ENCODE measurements at regions not wholly inside any gene's neighbourhood (a gene's known extent, or its start where the extent isn't known, plus 50 kb on each side); places are given as distances from the start of the nearest gene placed in this dataset.

GRCh38 chr12:114958538-114958937 lies 274.6 kb upstream of the TBX3 start:
- H3K27ac Mint-ChIP-seq: no peak overlapping the region
- H3K36me3 Mint-ChIP-seq: no peaks in the 10 kb centered on the region
- DNase-seq: no peak
- no peaks in the 10 kb centered on the region for H3K4me1 Mint-ChIP-seq
- H3K27me3 Mint-ChIP-seq: peaks cover 3% of the 10 kb centered on the region
- H3K4me3 Mint-ChIP-seq: no peak overlapping the region
- H3K9me3 Mint-ChIP-seq: no peaks in the 10 kb centered on the region

- Mint-ChIP-seq H3K27ac (no peak overlapping the region), H3K9me3 (no peaks in the 10 kb centered on the region), H3K4me3 (no peak overlapping the region), H3K36me3 (no peaks in the 10 kb centered on the region), H3K4me1 (no peaks in the 10 kb centered on the region), H3K27me3 (peaks cover 3% of the 10 kb centered on the region)
- DNase-seq: no peak
These were observed 273.2 kb upstream of the TBX3 start for GRCh38 chr12:114957225-114957624.

GRCh38 chr12:114955414-114956014 lies 271.5 kb upstream of the TBX3 start:
- H3K4me1 Mint-ChIP-seq: no peaks in the 10 kb centered on the region
- no peak overlapping the region for H3K4me3 Mint-ChIP-seq
- H3K27me3 Mint-ChIP-seq: peaks cover 3% of the 10 kb centered on the region
- H3K36me3 Mint-ChIP-seq: no peaks in the 10 kb centered on the region
- H3K27ac Mint-ChIP-seq: no peak overlapping the region
- no peak for DNase-seq
- H3K9me3 Mint-ChIP-seq: no peaks in the 10 kb centered on the region

- H3K27ac Mint-ChIP-seq: no peak overlapping the region
- no peaks in the 10 kb centered on the region for H3K4me1 Mint-ChIP-seq
- H3K36me3 Mint-ChIP-seq: no peaks in the 10 kb centered on the region
- no peak for DNase-seq
- H3K4me3 Mint-ChIP-seq: no peak overlapping the region
- no peaks in the 10 kb centered on the region for H3K9me3 Mint-ChIP-seq
- peaks cover 3% of the 10 kb centered on the region for H3K27me3 Mint-ChIP-seq
These were observed 270.6 kb upstream of the TBX3 start for GRCh38 chr12:114954511-114955055.

- H3K9me3 Mint-ChIP-seq: no peaks in the 10 kb centered on the region
- no peak overlapping the region for H3K4me3 Mint-ChIP-seq
- peaks cover 3% of the 10 kb centered on the region for H3K27me3 Mint-ChIP-seq
- no peaks in the 10 kb centered on the region for H3K4me1 Mint-ChIP-seq
- DNase-seq: no peak
- no peak overlapping the region for H3K27ac Mint-ChIP-seq
- no peaks in the 10 kb centered on the region for H3K36me3 Mint-ChIP-seq
These were observed 268.7 kb upstream of the TBX3 start for GRCh38 chr12:114952573-114953271.

- no peaks in the 10 kb centered on the region for H3K36me3 Mint-ChIP-seq
- H3K4me3 Mint-ChIP-seq: no peak overlapping the region
- no peaks in the 10 kb centered on the region for H3K9me3 Mint-ChIP-seq
- no peak overlapping the region for H3K27ac Mint-ChIP-seq
- H3K4me1 Mint-ChIP-seq: no peaks in the 10 kb centered on the region
- no peak for DNase-seq
- H3K27me3 Mint-ChIP-seq: no peaks in the 10 kb centered on the region
These were observed 265.3 kb upstream of the TBX3 start for GRCh38 chr12:114949058-114949820.

GRCh38 chr12:114945351-114945750 lies 261.4 kb upstream of the TBX3 start:
- Mint-ChIP-seq H3K36me3 (no peaks in the 10 kb centered on the region), H3K9me3 (peaks cover 4% of the 10 kb centered on the region), H3K27ac (no peak overlapping the region), H3K4me3 (no peak overlapping the region), H3K27me3 (peaks cover 8% of the 10 kb centered on the region), H3K4me1 (no peaks in the 10 kb centered on the region)
- DNase-seq: no peak

GRCh38 chr12:114944736-114945135 lies 260.8 kb upstream of the TBX3 start:
- H3K4me1 Mint-ChIP-seq: no peaks in the 10 kb centered on the region
- H3K27ac Mint-ChIP-seq: no peak overlapping the region
- H3K36me3 Mint-ChIP-seq: no peaks in the 10 kb centered on the region
- peaks cover 7% of the 10 kb centered on the region for H3K9me3 Mint-ChIP-seq
- DNase-seq: no peak
- H3K4me3 Mint-ChIP-seq: no peak overlapping the region
- H3K27me3 Mint-ChIP-seq: peaks cover 8% of the 10 kb centered on the region

- Mint-ChIP-seq H3K9me3 (peaks cover 7% of the 10 kb centered on the region), H3K27me3 (peaks cover 8% of the 10 kb centered on the region), H3K4me3 (no peak overlapping the region), H3K36me3 (no peaks in the 10 kb centered on the region), H3K4me1 (no peaks in the 10 kb centered on the region), H3K27ac (no peak overlapping the region)
- DNase-seq: no peak
These were observed 259.6 kb upstream of the TBX3 start for GRCh38 chr12:114943601-114944000.

GRCh38 chr12:114938487-114939210 lies 254.7 kb upstream of the TBX3 start:
- H3K4me3 Mint-ChIP-seq: no peak overlapping the region
- no peak overlapping the region for H3K27ac Mint-ChIP-seq
- no peak for DNase-seq
- no peaks in the 10 kb centered on the region for H3K4me1 Mint-ChIP-seq
- H3K36me3 Mint-ChIP-seq: no peaks in the 10 kb centered on the region
- H3K9me3 Mint-ChIP-seq: peaks cover 8% of the 10 kb centered on the region
- H3K27me3 Mint-ChIP-seq: peaks cover 8% of the 10 kb centered on the region

- no peaks in the 10 kb centered on the region for H3K4me1 Mint-ChIP-seq
- no peak overlapping the region for H3K4me3 Mint-ChIP-seq
- H3K36me3 Mint-ChIP-seq: no peaks in the 10 kb centered on the region
- no peak overlapping the region for H3K27ac Mint-ChIP-seq
- peaks cover 6% of the 10 kb centered on the region for H3K27me3 Mint-ChIP-seq
- H3K9me3 Mint-ChIP-seq: peaks cover 8% of the 10 kb centered on the region
- DNase-seq: no peak
These were observed 252.4 kb upstream of the TBX3 start for GRCh38 chr12:114936148-114937079.

- no peak overlapping the region for H3K27ac Mint-ChIP-seq
- H3K36me3 Mint-ChIP-seq: no peaks in the 10 kb centered on the region
- H3K27me3 Mint-ChIP-seq: no peaks in the 10 kb centered on the region
- no peaks in the 10 kb centered on the region for H3K4me1 Mint-ChIP-seq
- DNase-seq: no peak
- H3K4me3 Mint-ChIP-seq: no peak overlapping the region
- peaks cover 10% of the 10 kb centered on the region for H3K9me3 Mint-ChIP-seq
These were observed 251.7 kb upstream of the TBX3 start for GRCh38 chr12:114935658-114936057.

- H3K27me3 Mint-ChIP-seq: no peaks in the 10 kb centered on the region
- H3K27ac Mint-ChIP-seq: no peak overlapping the region
- no peaks in the 10 kb centered on the region for H3K4me1 Mint-ChIP-seq
- no peak for DNase-seq
- no peaks in the 10 kb centered on the region for H3K36me3 Mint-ChIP-seq
- peaks cover 7% of the 10 kb centered on the region for H3K9me3 Mint-ChIP-seq
- no peak overlapping the region for H3K4me3 Mint-ChIP-seq
These were observed 249.6 kb upstream of the TBX3 start for GRCh38 chr12:114933428-114934160.
